DND-41 (cell line): ENCODE measurements at regions not wholly inside any gene's neighbourhood (a gene's known extent, or its start where the extent isn't known, plus 50 kb on each side); places are given as distances from the start of the nearest gene placed in this dataset.

ENCODE experiments used
- ATAC-seq: fragments of 200-7000 bp; cut with Tn5 transposase; 3 replicates; pipeline ENCODE4 v1.9.1; 2021; ENCODE audit warnings: low read depth; ENCODE audit not compliant: insufficient read depth
- DNase-seq: peaks from one replicate; pipeline ENCODE4 v3.0.0-alpha.2; 2020
- H2AFZ ChIP-seq: 2 replicates; pipeline ENCODE4 v1.6.0; 2012; ENCODE audit warnings: low read depth, low read length
- H3K27ac ChIP-seq: 2 replicates; pipeline ENCODE4 v1.5.1; 2012; ENCODE audit warnings: low read length, inconsistent platforms
- H3K27me3 ChIP-seq: fragments of 200-600 bp; sonication (generic); 2 replicates; pipeline ENCODE4 v1.6.0; 2012; ENCODE audit warnings: low read length, mild to moderate bottlenecking, inconsistent platforms; ENCODE audit not compliant: insufficient read depth, poor library complexity
- H3K36me3 ChIP-seq: 2 replicates; pipeline ENCODE4 v1.5.1; 2012; ENCODE audit warnings: low read length, inconsistent platforms; ENCODE audit not compliant: insufficient read depth
- H3K4me1 ChIP-seq: 2 replicates; pipeline ENCODE4 v1.5.1; 2012; ENCODE audit warnings: mild to moderate bottlenecking, low read length; ENCODE audit not compliant: insufficient read depth
- H3K4me2 ChIP-seq: 2 replicates; pipeline ENCODE4 v1.6.0; 2012; ENCODE audit warnings: mild to moderate bottlenecking, moderate library complexity, low read length, inconsistent platforms; ENCODE audit not compliant: insufficient read depth
- H3K4me3 ChIP-seq, 2 experiments: fragments of 200-600 bp in 1 of 2; shearing (Covaris generic) in 1 of 2; 2 replicates each; pipeline ENCODE4 v1.5.1; 2012 to 2016; ENCODE audit warnings: inconsistent platforms in 2 of 2, low read length in 2 of 2, mild to moderate bottlenecking in 2 of 2, low read depth in 1 of 2, moderate library complexity in 1 of 2
- H3K79me2 ChIP-seq: 2 replicates; pipeline ENCODE4 v1.6.0; 2012; ENCODE audit warnings: low read length, inconsistent platforms; ENCODE audit not compliant: insufficient read depth
- H3K9ac ChIP-seq: 2 replicates; pipeline ENCODE4 v1.6.0; 2012; ENCODE audit warnings: low read depth, mild to moderate bottlenecking, inconsistent platforms, low read length, moderate library complexity
- H3K9me3 ChIP-seq: 2 replicates; pipeline ENCODE4 v1.5.1; 2012; ENCODE audit warnings: low read length, moderate library complexity, mild to moderate bottlenecking, inconsistent platforms; ENCODE audit not compliant: insufficient read depth, severe bottlenecking
- H4K20me1 ChIP-seq: 2 replicates; pipeline ENCODE4 v1.6.0; 2012; ENCODE audit warnings: low read length; ENCODE audit not compliant: insufficient read depth
- EZH2 ChIP-seq: IDR thresholded peaks from 3 replicates; pipeline ENCODE4 v1.6.1; 2012; ENCODE audit warnings: borderline replicate concordance, low read depth, mild to moderate bottlenecking, moderate library complexity, low read length, inconsistent platforms; ENCODE audit not compliant: severe bottlenecking
- TF ChIP-seq, protein P1 (sequence below): IDR thresholded peaks from 2 replicates; pipeline ENCODE4 v1.5.1; 2012; ENCODE audit warnings: borderline replicate concordance, low read length, moderate library complexity, mild to moderate bottlenecking; ENCODE audit not compliant: poor library complexity, severe bottlenecking; ENCODE audit errors: extremely low read depth

DNA sequence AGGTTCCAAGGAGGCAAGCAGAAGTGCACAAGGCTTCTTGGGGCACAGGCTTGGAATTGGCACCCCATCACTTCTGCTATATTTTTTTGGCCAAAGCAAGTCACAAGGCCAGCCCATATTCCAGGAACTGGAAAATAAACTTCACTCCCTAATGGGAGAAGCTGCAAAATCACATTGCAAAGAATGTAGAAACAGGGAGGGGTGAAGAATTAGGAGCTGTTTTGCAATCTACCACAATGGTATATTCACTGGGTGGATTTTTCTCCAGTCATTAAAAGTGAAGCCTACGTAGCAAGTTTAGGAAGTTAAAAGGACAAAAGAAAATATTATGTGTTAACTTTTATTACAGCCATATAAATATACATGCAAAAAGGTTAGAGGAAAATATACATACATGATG is 464.8 kb downstream of the COG6 start:
- Histone ChIP-seq H3K4me2 (no peak overlapping the region), H2AFZ (no peak overlapping the region), H3K9me3 (no peaks in the 10 kb centered on the region), H3K27me3 (peaks cover 4% of the 10 kb centered on the region), H3K4me3 (no peak overlapping the region), H4K20me1 (no peaks in the 10 kb centered on the region), H3K36me3 (no peaks in the 10 kb centered on the region), H3K4me1 (no peaks in the 10 kb centered on the region), H3K79me2 (no peaks in the 10 kb centered on the region), H3K27ac (no peak overlapping the region), H3K9ac (no peak overlapping the region)
- no peak for ATAC-seq
- TF ChIP-seq, protein P1, sequence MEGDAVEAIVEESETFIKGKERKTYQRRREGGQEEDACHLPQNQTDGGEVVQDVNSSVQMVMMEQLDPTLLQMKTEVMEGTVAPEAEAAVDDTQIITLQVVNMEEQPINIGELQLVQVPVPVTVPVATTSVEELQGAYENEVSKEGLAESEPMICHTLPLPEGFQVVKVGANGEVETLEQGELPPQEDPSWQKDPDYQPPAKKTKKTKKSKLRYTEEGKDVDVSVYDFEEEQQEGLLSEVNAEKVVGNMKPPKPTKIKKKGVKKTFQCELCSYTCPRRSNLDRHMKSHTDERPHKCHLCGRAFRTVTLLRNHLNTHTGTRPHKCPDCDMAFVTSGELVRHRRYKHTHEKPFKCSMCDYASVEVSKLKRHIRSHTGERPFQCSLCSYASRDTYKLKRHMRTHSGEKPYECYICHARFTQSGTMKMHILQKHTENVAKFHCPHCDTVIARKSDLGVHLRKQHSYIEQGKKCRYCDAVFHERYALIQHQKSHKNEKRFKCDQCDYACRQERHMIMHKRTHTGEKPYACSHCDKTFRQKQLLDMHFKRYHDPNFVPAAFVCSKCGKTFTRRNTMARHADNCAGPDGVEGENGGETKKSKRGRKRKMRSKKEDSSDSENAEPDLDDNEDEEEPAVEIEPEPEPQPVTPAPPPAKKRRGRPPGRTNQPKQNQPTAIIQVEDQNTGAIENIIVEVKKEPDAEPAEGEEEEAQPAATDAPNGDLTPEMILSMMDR = no peak
- TF ChIP-seq EZH2 = no peak
- DNase-seq = no peak

DNA sequence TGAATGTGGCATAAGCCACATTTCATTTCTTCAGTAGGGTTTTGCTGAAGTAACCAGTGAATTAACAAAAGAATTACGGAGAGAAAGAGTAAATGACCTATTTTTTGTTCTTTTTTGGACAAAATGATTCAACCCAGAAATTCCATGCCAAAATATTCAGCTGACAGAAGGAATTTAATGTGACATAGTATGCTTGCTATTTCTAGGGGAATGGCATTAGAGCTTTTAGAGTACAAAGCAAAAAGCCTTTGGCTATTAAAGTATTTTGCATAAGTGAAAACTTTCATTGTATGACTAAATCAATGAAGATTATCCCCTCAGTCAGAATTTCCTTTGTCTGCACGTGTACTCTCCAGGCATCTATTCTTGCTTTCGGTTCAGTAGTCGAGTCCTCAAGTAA is 465.3 kb downstream of the COG6 start:
- H3K27ac ChIP-seq = no peak overlapping the region
- H3K4me3 ChIP-seq = no peak overlapping the region

DNA sequence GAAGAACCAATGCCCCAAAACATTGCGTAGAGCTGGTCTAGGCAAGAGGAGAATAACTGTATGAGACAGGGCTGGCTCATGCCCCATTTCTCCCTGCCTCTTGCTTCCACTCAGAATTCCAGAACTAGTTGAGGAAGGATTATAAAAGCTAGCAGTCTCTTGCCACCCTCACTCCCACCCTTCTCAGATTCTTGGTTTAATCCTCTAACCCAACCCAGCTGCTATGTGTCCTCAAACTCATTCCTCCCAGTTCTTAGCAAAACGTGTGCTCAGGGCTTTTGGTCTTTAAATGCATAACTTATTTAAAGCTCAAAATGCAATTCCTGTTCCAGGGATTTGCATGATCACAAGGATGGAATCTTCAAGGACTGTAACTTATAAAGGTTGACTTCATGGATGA is 466.3 kb downstream of the COG6 start:
- no peak for TF ChIP-seq EZH2
- TF ChIP-seq, protein P1 = no peak
- Histone ChIP-seq H2AFZ (no peak overlapping the region), H3K9me3 (no peaks in the 10 kb centered on the region), H3K4me1 (no peaks in the 10 kb centered on the region), H3K4me3 (no peak overlapping the region), H3K4me2 (no peak overlapping the region), H4K20me1 (no peaks in the 10 kb centered on the region), H3K27ac (no peak overlapping the region), H3K79me2 (no peaks in the 10 kb centered on the region), H3K9ac (no peak overlapping the region), H3K36me3 (no peaks in the 10 kb centered on the region), H3K27me3 (no peaks in the 10 kb centered on the region)
- ATAC-seq (no peak), DNase-seq (no peak)

More for the DNA sequence above, 465.3 kb downstream of the COG6 start:
- Histone ChIP-seq H3K4me2 (no peak overlapping the region), H3K36me3 (no peaks in the 10 kb centered on the region), H3K79me2 (no peaks in the 10 kb centered on the region), H3K9ac (no peak overlapping the region), H2AFZ (no peak overlapping the region), H3K4me1 (no peaks in the 10 kb centered on the region), H3K9me3 (no peaks in the 10 kb centered on the region), H3K27me3 (peaks cover 2% of the 10 kb centered on the region), H4K20me1 (no peaks in the 10 kb centered on the region)
- DNase-seq (no peak), ATAC-seq (no peak)
- TF ChIP-seq, protein P1 = no peak
- TF ChIP-seq EZH2 = no peak

DNA sequence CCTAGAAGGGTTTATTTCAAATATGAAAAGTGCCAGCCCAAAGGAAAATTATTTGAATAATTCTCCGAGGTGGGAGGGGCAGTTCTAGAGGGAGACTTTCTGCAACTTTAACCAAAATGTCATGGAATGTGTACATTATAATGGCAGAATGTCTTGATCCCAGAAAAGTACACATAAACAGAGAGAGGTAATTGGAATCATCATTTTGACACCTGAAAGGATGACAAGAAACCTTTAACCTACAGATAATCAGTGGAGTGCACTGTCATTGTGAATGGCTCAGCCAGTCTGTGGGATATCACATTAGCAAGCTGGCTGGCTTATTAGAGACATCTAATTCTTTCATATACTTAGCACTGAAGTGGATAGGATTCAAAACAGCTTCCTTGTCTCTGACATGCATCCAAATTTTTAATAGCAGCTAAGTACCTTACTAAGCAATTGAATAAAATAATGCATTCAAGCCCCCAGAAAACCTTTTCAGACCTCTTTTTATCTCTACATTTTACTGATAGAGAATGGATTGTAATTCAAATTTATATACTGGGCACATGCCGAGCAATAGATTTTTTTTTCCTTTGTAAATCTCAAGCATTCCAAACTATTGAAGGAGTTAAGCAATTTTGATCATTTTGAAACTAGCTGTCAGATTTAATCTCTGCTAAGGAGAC is 468.6 kb downstream of the COG6 start:
- Histone ChIP-seq H3K4me3 (no peak overlapping the region), H3K79me2 (no peaks in the 10 kb centered on the region), H2AFZ (no peak overlapping the region), H4K20me1 (no peaks in the 10 kb centered on the region), H3K27ac (no peak overlapping the region), H3K27me3 (no peaks in the 10 kb centered on the region), H3K9me3 (no peaks in the 10 kb centered on the region), H3K4me1 (no peaks in the 10 kb centered on the region), H3K9ac (no peak overlapping the region), H3K36me3 (no peaks in the 10 kb centered on the region), H3K4me2 (no peak overlapping the region)
- ATAC-seq (no peak), DNase-seq (no peak)
- no peak for TF ChIP-seq EZH2
- TF ChIP-seq, protein P1 = no peak
